CD8-positive, alpha-beta memory T cell (primary cell): ENCODE measurements at regions not wholly inside any gene's neighbourhood (a gene's known extent, or its start where the extent isn't known, plus 50 kb on each side); places are given as distances from the start of the nearest gene placed in this dataset.

Experiments used
- CTCF ChIA-PET: fragments of 350-600 bp; sonication (Branson Sonifier 250); formaldehyde crosslinking; loops from one replicate; lab custom pipeline; 2021; ENCODE audit warnings: antibody characterized with exemption; lab: Charles Lee
- POLR2A ChIA-PET: fragments of 350-600 bp; sonication (Branson Sonifier 250); formaldehyde crosslinking; loops from one replicate; lab custom pipeline; 2021; ENCODE audit warnings: antibody characterized with exemption; lab: Charles Lee
- DNase-seq, 5 donors: peaks; one replicate each; pipeline versions ENCODE4 v3.0.0 to v3.0.0-alpha.2; 2020 to 2022; ENCODE audit warnings: mixed read lengths in 1 of 5
- H3K27ac ChIP-seq: one replicate; pipeline ENCODE4 v1.7.0; 2013; ENCODE audit warnings: low read depth, mild to moderate bottlenecking, low read length, moderate library complexity
- H3K27me3 ChIP-seq: 2 replicates; pipeline ENCODE4 v1.7.0; 2013; ENCODE audit warnings: low read length, mild to moderate bottlenecking; ENCODE audit not compliant: insufficient read depth, poor library complexity, severe bottlenecking
- H3K36me3 ChIP-seq: 2 replicates; pipeline ENCODE4 v1.7.0; 2013; ENCODE audit warnings: mild to moderate bottlenecking, low read length, moderate library complexity; ENCODE audit not compliant: insufficient read depth
- H3K4me1 ChIP-seq: 2 replicates; pipeline ENCODE4 v1.7.0; 2013; ENCODE audit warnings: mild to moderate bottlenecking, low read length, moderate library complexity; ENCODE audit not compliant: insufficient read depth
- H3K4me3 ChIP-seq: 2 replicates; pipeline ENCODE4 v1.7.0; 2013; ENCODE audit warnings: mild to moderate bottlenecking, low read length
- H3K9me3 ChIP-seq: 2 replicates; pipeline ENCODE4 v1.7.0; 2013; ENCODE audit warnings: mild to moderate bottlenecking, low read length
- H3K27ac Mint-ChIP-seq, 8 donors: one replicate each; pipeline ENCODE4 v1.8.0; 2020 to 2021; ENCODE audit warnings: mixed read lengths in 8 of 8, mild to moderate bottlenecking in 6 of 8, inconsistent platforms in 3 of 8, moderate library complexity in 3 of 8
- H3K27me3 Mint-ChIP-seq, 2 donors: one replicate each; pipeline ENCODE4 v1.8.0; 2020 to 2021; ENCODE audit warnings: mixed read lengths in 2 of 2, mild to moderate bottlenecking in 1 of 2, moderate library complexity in 1 of 2
- H3K36me3 Mint-ChIP-seq, 3 donors: one replicate each; pipeline ENCODE4 v1.8.0; 2020 to 2021; ENCODE audit warnings: mixed read lengths in 3 of 3, inconsistent platforms in 1 of 3, mild to moderate bottlenecking in 1 of 3
- H3K4me1 Mint-ChIP-seq, 3 donors: one replicate each; pipeline ENCODE4 v1.8.0; 2020 to 2021; ENCODE audit warnings: mixed read lengths in 3 of 3, inconsistent platforms in 1 of 3, mild to moderate bottlenecking in 1 of 3
- H3K4me3 Mint-ChIP-seq, 7 donors: one replicate each; pipeline ENCODE4 v1.8.0; 2020 to 2021; ENCODE audit warnings: mixed read lengths in 7 of 7, mild to moderate bottlenecking in 6 of 7, moderate library complexity in 4 of 7, inconsistent platforms in 2 of 7
- H3K9me3 Mint-ChIP-seq, 5 donors: one replicate each; pipeline ENCODE4 v1.8.0; 2020 to 2022; ENCODE audit warnings: mixed read lengths in 5 of 5, mild to moderate bottlenecking in 3 of 5, moderate library complexity in 2 of 5, inconsistent platforms in 1 of 5

DNA sequence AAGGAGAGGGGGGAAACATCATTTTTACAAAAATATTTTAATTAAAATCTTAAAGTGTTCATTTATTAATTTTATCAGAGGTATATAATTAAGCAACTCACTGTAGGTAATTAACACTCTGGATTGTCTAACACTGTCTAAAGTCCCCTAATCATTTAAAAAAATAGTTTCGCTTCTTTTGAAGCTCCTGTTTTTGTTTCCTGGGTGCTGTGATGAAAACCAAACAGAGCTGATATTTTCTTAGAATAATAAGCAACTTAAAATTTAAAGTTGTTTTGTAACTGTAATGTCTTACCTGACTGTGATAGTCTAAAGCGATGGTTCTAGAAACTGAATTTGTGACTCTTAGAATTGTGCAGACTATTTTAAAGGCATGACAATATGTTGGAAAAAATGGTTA lies 961.0 kb downstream of the GATA3 start:
- Histone ChIP-seq H3K36me3 (no peaks in the 10 kb centered on the region), H3K27ac (no peak overlapping the region), H3K9me3 (no peaks in the 10 kb centered on the region), H3K4me3 (no peak overlapping the region), H3K4me1 (peaks cover 3% of the 10 kb centered on the region), H3K27me3 (no peaks in the 10 kb centered on the region)
- ChIA-PET CTCF (no interaction called here), POLR2A (no interaction called here)
- Mint-ChIP-seq H3K9me3 (no peaks in the 10 kb centered on the region), H3K4me3 (peak overlapping the region in 2 of 7 donors; percentile 25 to 46), H3K27ac (peak overlapping the region in 3 of 8 donors; percentile 10 to 88 (median 34)), H3K36me3 (peaks cover 0 to 2% (median 0%) of the 10 kb centered on the region in 3 donors), H3K27me3 (peaks cover 9 to 19% of the 10 kb centered on the region in 2 donors), H3K4me1 (peaks cover 0 to 16% (median under 1%) of the 10 kb centered on the region in 3 donors)
- no peak for DNase-seq

DNA sequence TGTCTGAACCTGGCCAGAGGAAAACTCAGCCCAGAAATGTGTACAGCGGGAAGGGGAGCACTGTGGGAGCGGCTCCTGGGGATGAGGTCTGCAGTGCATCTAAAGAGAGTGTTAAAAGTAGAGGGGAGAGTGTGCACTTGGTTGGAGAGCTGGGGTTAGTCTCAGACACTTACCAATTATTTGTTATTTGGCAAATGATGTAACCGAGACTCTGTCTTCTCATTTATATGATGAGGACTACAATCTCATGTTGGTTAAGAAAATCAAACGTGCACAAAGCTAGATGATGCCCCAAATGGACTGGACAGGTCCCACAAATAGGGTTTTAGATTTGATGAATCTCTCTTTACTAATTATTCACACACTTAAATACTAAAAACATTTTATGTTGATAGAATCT lies 962.4 kb downstream of the GATA3 start:
- H3K4me3 ChIP-seq: no peak overlapping the region
- POLR2A ChIA-PET: interaction anchor here (0.6 kb wide), 1 partner anchor 245 kb away, joined by 3 read pairs; no protein-coding TSS in a partner anchor
- no peaks in the 10 kb centered on the region for H3K4me1 ChIP-seq
- DNase-seq: no peak
- Mint-ChIP-seq H3K4me1 (peaks cover 0 to 20% (median 0%) of the 10 kb centered on the region in 3 donors), H3K36me3 (no peaks in the 10 kb centered on the region), H3K9me3 (no peaks in the 10 kb centered on the region), H3K27me3 (peaks cover 9 to 19% of the 10 kb centered on the region in 2 donors), H3K4me3 (peak overlapping the region in 6 of 7 donors; percentile 21 to 80 (median 34)), H3K27ac (peak overlapping the region in 5 of 8 donors; percentile 0 to 96 (median 47))
- no peaks in the 10 kb centered on the region for H3K27me3 ChIP-seq
- CTCF ChIA-PET: no interaction called here
- no peaks in the 10 kb centered on the region for H3K9me3 ChIP-seq
- H3K27ac ChIP-seq: no peak overlapping the region
- no peaks in the 10 kb centered on the region for H3K36me3 ChIP-seq

GRCh38 chr10:9018195-9019173 lies 964.0 kb downstream of the GATA3 start:
- peak overlapping the region in 6 of 8 donors; percentile 6 to 90 (median 60) for H3K27ac Mint-ChIP-seq
- no peaks in the 10 kb centered on the region for H3K27me3 ChIP-seq
- H3K36me3 ChIP-seq: no peaks in the 10 kb centered on the region
- no peak overlapping the region for H3K4me3 ChIP-seq
- H3K4me3 Mint-ChIP-seq: peak overlapping the region; percentile 16 to 80 (median 45)
- no peak overlapping the region for H3K27ac ChIP-seq
- no peaks in the 10 kb centered on the region for H3K9me3 ChIP-seq
- no peaks in the 10 kb centered on the region for H3K4me1 ChIP-seq
- POLR2A ChIA-PET: no interaction called here
- no peak for DNase-seq
- CTCF ChIA-PET: no interaction called here
- H3K4me1 Mint-ChIP-seq: peaks cover 0 to 32% (median 0%) of the 10 kb centered on the region in 3 donors
- peaks cover 9 to 19% of the 10 kb centered on the region in 2 donors for H3K27me3 Mint-ChIP-seq
- H3K36me3 Mint-ChIP-seq: no peaks in the 10 kb centered on the region
- no peaks in the 10 kb centered on the region for H3K9me3 Mint-ChIP-seq

- Histone ChIP-seq H3K36me3 (no peaks in the 10 kb centered on the region), H3K4me1 (no peaks in the 10 kb centered on the region), H3K27ac (no peak overlapping the region), H3K27me3 (no peaks in the 10 kb centered on the region), H3K4me3 (no peak overlapping the region), H3K9me3 (no peaks in the 10 kb centered on the region)
- no peak for DNase-seq
- CTCF ChIA-PET: no interaction called here
- H3K27ac Mint-ChIP-seq: peak overlapping the region in 1 of 8 donors; percentile 65
- peaks cover 0 to 28% (median 0%) of the 10 kb centered on the region in 3 donors for H3K4me1 Mint-ChIP-seq
- H3K36me3 Mint-ChIP-seq: no peaks in the 10 kb centered on the region
- H3K4me3 Mint-ChIP-seq: no peak overlapping the region
- no peaks in the 10 kb centered on the region for H3K9me3 Mint-ChIP-seq
- H3K27me3 Mint-ChIP-seq: peaks cover 4% of the 10 kb centered on the region in 2 donors
- POLR2A ChIA-PET: no interaction called here
These were observed 968.7 kb downstream of the GATA3 start for GRCh38 chr10:9023206-9023605.

- Mint-ChIP-seq H3K9me3 (no peaks in the 10 kb centered on the region), H3K36me3 (no peaks in the 10 kb centered on the region), H3K27me3 (peaks cover 1 to 3% of the 10 kb centered on the region in 2 donors), H3K27ac (no peak overlapping the region), H3K4me3 (no peak overlapping the region), H3K4me1 (peaks cover 0 to 28% (median 0%) of the 10 kb centered on the region in 3 donors)
- Histone ChIP-seq H3K9me3 (no peaks in the 10 kb centered on the region), H3K4me3 (no peak overlapping the region), H3K4me1 (no peaks in the 10 kb centered on the region), H3K36me3 (no peaks in the 10 kb centered on the region), H3K27me3 (no peaks in the 10 kb centered on the region), H3K27ac (no peak overlapping the region)
- CTCF ChIA-PET: no interaction called here
- POLR2A ChIA-PET: no interaction called here
- DNase-seq: no peak
These were observed 969.7 kb downstream of the GATA3 start for GRCh38 chr10:9024210-9024609.

- H3K9me3 ChIP-seq: no peaks in the 10 kb centered on the region
- Mint-ChIP-seq H3K36me3 (no peaks in the 10 kb centered on the region), H3K9me3 (peaks cover 0 to 2% (median 0%) of the 10 kb centered on the region in 5 donors), H3K4me3 (no peak overlapping the region), H3K27me3 (peaks cover 0 to 3% of the 10 kb centered on the region in 2 donors), H3K4me1 (peaks cover 0 to 9% (median 0%) of the 10 kb centered on the region in 3 donors), H3K27ac (no peak overlapping the region)
- H3K36me3 ChIP-seq: no peaks in the 10 kb centered on the region
- ChIA-PET POLR2A (no interaction called here), CTCF (no interaction called here)
- no peaks in the 10 kb centered on the region for H3K27me3 ChIP-seq
- H3K27ac ChIP-seq: no peak overlapping the region
- H3K4me1 ChIP-seq: no peaks in the 10 kb centered on the region
- DNase-seq: no peak
- no peak overlapping the region for H3K4me3 ChIP-seq
These were observed 973.7 kb downstream of the GATA3 start for GRCh38 chr10:9028231-9028630.

GRCh38 chr10:9035355-9035754 lies 980.9 kb downstream of the GATA3 start:
- H3K4me3 ChIP-seq: no peak overlapping the region
- no peaks in the 10 kb centered on the region for H3K27me3 Mint-ChIP-seq
- no peaks in the 10 kb centered on the region for H3K27me3 ChIP-seq
- POLR2A ChIA-PET: no interaction called here
- H3K4me1 Mint-ChIP-seq: no peaks in the 10 kb centered on the region
- H3K36me3 ChIP-seq: no peaks in the 10 kb centered on the region
- DNase-seq: no peak
- CTCF ChIA-PET: no interaction called here
- H3K27ac Mint-ChIP-seq: no peak overlapping the region
- H3K9me3 ChIP-seq: no peaks in the 10 kb centered on the region
- H3K9me3 Mint-ChIP-seq: peaks cover 6 to 14% (median 8%) of the 10 kb centered on the region in 5 donors
- H3K27ac ChIP-seq: no peak overlapping the region
- H3K4me1 ChIP-seq: no peaks in the 10 kb centered on the region
- no peaks in the 10 kb centered on the region for H3K36me3 Mint-ChIP-seq
- no peak overlapping the region for H3K4me3 Mint-ChIP-seq

- H3K36me3 ChIP-seq: no peaks in the 10 kb centered on the region
- no peaks in the 10 kb centered on the region for H3K4me1 ChIP-seq
- DNase-seq: no peak
- Mint-ChIP-seq H3K4me3 (no peak overlapping the region), H3K9me3 (peaks cover 6 to 14% (median 8%) of the 10 kb centered on the region in 5 donors), H3K36me3 (no peaks in the 10 kb centered on the region), H3K27me3 (no peaks in the 10 kb centered on the region), H3K27ac (no peak overlapping the region), H3K4me1 (no peaks in the 10 kb centered on the region)
- H3K4me3 ChIP-seq: no peak overlapping the region
- H3K27me3 ChIP-seq: no peaks in the 10 kb centered on the region
- ChIA-PET POLR2A (no interaction called here), CTCF (no interaction called here)
- no peaks in the 10 kb centered on the region for H3K9me3 ChIP-seq
- H3K27ac ChIP-seq: no peak overlapping the region
These were observed 982.3 kb downstream of the GATA3 start for GRCh38 chr10:9036711-9037204.
